Astrocyte of the spinal cord (primary cell): ENCODE measurements at regions not wholly inside any gene's neighbourhood (a gene's known extent, or its start where the extent isn't known, plus 50 kb on each side); places are given as distances from the start of the nearest gene placed in this dataset.

Experiments
- DNase-seq: peaks from one replicate; pipeline ENCODE4 v3.0.0; 2011; ENCODE audit warnings: low read depth, low spot score
- H3K4me3 ChIP-seq: 2 replicates; pipeline ENCODE4 v1.5.1; 2011; ENCODE audit warnings: low read depth, mild to moderate bottlenecking, low read length, moderate library complexity
- in situ Hi-C: cut with HindIII; loops from 2 replicates; pipeline ENCODE4 v1.10.0; 2017; ENCODE audit warnings: low sequenced_read_pairs
- TF ChIP-seq, protein P1 (sequence below): IDR thresholded peaks from 2 replicates; pipeline ENCODE4 v1.5.1; 2012; ENCODE audit warnings: low read depth, mild to moderate bottlenecking, low read length, inconsistent platforms

DNA sequence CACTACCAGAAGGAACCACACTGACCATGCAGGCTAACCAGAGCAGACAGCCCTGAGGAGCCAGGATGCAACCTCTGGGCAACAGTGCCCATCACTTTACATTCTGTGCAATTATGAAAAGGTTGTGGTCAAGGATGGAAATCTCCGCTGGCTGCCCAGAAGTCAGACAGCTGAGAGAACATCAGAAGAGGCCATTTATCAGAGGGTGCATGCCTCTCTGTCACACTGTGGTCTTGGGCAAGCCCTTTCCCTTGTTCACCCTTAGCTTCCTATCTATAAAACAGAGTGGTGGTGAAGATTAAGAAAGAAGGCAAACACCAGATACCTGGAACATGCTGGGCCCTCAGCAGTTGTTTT, 120.7 kb upstream of the GDF10 start:
- TF ChIP-seq, protein P1, sequence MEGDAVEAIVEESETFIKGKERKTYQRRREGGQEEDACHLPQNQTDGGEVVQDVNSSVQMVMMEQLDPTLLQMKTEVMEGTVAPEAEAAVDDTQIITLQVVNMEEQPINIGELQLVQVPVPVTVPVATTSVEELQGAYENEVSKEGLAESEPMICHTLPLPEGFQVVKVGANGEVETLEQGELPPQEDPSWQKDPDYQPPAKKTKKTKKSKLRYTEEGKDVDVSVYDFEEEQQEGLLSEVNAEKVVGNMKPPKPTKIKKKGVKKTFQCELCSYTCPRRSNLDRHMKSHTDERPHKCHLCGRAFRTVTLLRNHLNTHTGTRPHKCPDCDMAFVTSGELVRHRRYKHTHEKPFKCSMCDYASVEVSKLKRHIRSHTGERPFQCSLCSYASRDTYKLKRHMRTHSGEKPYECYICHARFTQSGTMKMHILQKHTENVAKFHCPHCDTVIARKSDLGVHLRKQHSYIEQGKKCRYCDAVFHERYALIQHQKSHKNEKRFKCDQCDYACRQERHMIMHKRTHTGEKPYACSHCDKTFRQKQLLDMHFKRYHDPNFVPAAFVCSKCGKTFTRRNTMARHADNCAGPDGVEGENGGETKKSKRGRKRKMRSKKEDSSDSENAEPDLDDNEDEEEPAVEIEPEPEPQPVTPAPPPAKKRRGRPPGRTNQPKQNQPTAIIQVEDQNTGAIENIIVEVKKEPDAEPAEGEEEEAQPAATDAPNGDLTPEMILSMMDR = no peak
- in situ Hi-C loops = no loop called here
- no peak for DNase-seq

GRCh38 chr10:47181052-47181849, 118.7 kb upstream of the GDF10 start:
- in situ Hi-C loops = no loop called here
- TF ChIP-seq, protein P1 = no peak
- DNase-seq = no peak
- no peak overlapping the region for H3K4me3 ChIP-seq

More for the DNA sequence above, 120.7 kb upstream of the GDF10 start:
- no peak overlapping the region for H3K4me3 ChIP-seq

DNA sequence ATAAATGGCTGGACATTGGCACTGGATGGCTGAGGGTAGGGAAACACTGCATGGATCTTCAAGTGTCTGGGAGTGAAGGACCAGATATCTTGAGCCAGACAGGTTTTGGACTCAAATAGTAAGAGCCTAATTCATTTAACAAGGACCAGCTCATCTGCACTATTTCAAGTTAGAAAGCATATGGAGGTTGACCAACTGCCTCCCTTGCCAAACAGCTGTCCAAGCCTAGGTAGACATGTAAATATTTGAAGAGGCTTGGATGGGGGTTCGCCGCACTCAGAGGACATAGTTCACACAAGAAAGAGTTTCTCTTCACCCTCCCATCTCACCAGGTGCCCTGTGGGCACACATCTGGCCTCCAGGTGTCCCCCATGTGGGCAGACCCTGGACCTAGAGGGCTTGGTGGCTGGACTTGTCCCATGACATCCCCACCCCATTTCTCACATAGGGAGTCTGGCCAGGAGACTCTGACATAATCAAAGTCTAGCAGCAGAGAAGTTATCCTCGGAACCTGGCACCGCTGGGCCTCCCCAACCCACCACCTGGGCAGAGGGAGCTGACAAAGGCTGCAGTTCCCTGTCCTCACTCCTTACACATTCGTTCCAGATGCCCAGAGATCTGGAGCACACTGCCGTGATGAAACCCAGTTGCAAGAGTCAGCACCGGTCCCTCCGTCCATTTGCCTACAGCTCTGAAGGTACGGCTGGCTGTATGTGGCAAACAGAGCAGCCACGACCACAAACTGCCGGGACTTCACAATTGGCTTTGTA, 116.9 kb upstream of the GDF10 start:
- in situ Hi-C loops = no loop called here
- H3K4me3 ChIP-seq = no peak overlapping the region
- DNase-seq = no peak
- TF ChIP-seq, protein P1 = no peak

DNA sequence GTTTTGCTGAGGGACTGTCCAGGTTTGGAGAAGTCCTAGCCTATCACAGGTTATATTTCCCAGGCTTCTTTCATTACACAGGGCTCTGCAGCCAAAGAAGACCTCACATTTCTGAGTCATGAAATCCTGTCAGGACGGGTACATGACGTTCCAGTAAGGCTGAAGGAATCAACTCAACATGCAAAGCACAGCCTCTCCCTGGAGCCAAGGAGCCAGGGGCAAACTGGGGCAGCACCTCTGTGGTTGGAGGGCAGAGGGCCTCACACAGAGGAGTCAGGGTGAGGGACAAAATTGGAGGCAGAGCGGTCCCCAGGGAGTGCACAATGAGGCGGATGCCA, 116.3 kb upstream of the GDF10 start:
- DNase-seq = no peak
- TF ChIP-seq, protein P1 = no peak
- H3K4me3 ChIP-seq = no peak overlapping the region
- in situ Hi-C loops = no loop called here

DNA sequence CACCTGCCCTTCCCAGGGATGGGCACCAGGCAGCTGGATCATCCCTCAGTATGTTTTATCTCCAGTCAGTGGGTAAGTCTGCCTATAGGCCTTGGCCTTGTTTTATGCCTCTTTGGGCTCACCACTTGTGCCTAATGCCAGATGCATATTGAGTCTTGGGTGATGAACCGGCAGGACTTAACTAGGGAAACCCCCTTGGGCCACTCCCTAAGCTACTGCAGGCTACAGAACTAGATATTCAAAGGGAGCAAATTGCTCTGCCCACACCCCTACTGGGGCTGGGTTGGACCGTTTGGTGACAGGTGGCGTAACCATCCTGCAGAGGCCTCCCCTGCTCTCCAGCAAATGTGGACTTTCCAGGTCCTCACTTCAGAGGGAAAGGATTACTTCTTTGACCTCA, 115.7 kb upstream of the GDF10 start:
- H3K4me3 ChIP-seq = no peak overlapping the region
- DNase-seq = no peak
- TF ChIP-seq, protein P1 = no peak
- in situ Hi-C loops = no loop called here

GRCh38 chr10:47184724-47185330, 115.2 kb upstream of the GDF10 start:
- no peak for DNase-seq
- in situ Hi-C loops = no loop called here

More at GRCh38 chr10:47184724-47185330, 115.2 kb upstream of the GDF10 start:
- no peak overlapping the region for H3K4me3 ChIP-seq
- TF ChIP-seq, protein P1 = no peak
